HG02943 (cell line): ENCODE measurements at regions not wholly inside any gene's neighbourhood (a gene's known extent, or its start where the extent isn't known, plus 50 kb on each side); places are given as distances from the start of the nearest gene placed in this dataset.

Experiments
- ATAC-seq: cut with Tn5 transposase; IDR thresholded peaks from one replicate; pipeline ENCODE4 v1.9.1; 2021; ENCODE audit warnings: mild to moderate bottlenecking, low read depth, moderate library complexity; ENCODE audit not compliant: unreplicated experiment

DNA sequence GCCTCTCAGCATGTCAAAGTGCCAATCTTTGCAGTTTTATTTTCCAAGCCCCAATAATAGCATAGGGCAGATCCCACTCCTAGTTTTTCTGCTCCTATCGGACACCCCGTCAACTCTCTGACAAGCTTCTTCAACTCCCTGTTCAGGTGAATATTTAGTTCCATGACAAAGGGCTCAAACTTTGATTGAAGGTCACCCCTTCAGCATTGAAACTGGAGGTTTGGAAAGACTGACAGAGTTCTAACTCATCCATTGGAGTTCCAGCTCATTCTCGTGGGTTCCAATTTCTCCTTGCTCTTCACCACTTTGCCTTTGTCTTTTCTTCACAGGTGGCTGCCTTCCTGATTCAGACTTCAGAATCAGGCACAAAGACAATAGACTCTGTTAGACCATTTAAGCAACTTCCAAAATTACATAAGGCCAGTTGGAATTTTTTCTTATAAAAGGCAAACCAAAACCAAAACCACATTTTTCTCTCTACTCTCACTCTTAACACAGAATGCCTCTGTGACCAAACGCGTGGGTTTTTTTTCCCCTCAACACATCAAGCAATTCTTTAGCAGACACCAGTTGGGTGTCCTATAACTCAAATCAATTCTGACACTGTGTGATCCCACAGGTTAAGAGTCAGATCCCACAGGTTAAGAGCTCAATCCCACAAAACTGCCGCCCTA lies 169.3 kb upstream of the USP25 start:
- no peak for ATAC-seq

DNA sequence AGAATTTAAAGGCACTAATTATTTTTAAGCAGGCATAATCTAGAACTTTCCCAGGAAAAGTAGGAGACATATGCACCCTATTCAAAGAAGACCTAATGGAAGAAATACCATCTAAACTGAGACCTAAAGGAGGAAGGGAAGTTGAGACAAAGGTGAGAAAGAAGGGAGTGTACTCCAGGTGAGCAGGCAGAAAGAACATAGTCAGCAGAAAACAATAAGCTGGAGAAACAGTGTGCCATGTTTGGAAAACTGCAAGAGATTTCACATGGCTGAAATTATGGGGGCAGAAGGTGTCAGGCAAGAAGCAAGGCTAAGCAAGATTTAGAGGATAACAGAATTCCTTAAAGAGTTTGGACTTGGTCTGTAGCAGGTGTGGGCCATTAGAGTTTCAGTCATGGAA lies 167.0 kb upstream of the USP25 start:
- no peak for ATAC-seq

DNA sequence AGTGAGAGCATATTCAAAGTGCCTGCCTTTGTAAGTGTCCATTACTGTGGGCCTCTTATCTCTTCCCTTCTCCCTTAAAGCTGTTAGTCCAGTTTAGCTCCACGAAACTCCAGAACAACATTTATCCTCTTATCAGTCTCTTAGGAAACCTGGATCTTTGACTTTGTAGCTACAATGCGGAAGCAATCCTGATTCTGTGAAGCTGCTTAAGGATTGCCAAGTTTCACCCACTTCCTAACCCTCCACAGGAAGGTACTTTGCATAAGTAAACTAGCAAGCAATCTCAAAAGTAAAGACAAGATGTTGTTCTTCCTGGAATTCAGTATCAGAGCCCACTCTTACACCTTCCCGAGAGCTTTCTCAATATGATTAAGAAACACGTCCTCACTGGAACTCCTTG lies 164.9 kb upstream of the USP25 start:
- ATAC-seq, result no peak

DNA sequence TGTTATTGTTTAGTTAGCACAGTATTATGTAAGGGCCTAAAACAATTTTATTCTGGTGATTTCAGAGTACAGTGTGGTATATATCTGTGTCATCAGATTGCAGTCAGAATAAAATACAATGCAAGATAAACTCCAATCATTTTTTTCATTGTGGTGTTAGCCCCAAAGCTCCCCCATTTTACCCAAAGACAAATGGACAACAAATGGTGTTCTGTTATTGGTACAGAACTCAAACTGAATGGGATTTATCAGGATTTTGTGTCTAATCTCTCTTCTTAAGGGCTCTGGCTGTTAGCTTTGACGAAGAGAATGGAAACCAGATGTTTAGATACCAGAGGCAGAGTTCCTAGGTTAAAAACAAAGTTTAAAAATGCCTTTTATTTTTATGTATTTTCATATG lies 163.1 kb upstream of the USP25 start:
- no peak for ATAC-seq

- ATAC-seq, result no peak
These were observed 162.6 kb upstream of the USP25 start for GRCh38 chr21:15567191-15567590.

GRCh38 chr21:15568516-15568915 lies 161.3 kb upstream of the USP25 start:
- ATAC-seq, result no peak

DNA sequence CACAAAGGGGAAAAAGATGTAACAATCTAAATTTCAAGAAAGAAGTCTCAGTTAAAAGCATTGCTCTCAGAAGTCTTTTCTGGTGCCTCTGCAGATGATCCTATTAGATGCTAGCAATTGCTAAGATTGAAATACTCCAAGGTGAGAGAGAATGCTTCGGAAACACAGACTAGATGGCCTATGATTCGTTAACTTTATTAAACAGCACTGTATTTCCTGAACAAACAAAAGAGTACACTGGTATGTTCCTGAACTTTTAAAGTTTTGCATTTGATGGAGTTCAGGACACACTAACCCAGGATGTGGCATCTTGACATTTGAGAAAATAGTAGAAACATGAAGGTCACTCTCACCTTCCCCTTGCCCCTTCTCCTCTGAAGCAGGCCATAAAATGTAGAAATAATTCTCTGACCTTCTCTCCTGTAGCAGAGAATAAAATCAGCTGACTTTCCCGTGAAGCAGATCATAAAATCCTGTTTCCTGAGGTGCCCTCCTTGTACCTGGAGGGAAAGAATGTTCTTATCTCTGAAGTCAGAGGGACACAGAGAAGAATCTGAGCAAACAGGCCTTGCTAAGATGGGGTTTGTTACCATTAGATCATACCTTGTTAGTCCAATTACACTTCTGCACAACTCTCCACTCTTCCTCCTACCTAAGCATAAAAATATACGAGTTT lies 142.9 kb upstream of the USP25 start:
- ATAC-seq, result no peak

- ATAC-seq, result no peak
These were observed 137.4 kb upstream of the USP25 start for GRCh38 chr21:15592271-15592860.

- no peak for ATAC-seq
These were observed 136.8 kb upstream of the USP25 start for GRCh38 chr21:15592957-15593356.

DNA sequence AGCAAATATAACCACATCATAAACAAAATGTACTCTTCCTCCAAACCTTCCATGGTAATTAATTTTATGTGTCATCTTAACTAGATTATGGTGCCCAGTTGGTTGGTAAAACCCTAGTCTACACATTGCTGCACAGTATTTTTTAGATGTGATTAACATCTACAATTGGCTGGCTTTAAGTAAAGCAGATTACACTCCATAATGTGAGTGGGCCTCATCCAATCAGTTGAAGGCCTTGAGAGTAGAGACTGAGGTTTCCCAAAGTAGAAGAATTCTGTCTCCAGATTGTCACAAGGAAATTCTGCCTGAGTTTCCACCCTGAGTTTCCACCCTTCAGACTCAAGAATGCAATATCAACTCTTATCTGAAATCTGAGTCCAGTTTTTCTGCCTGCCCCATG lies 128.4 kb upstream of the USP25 start:
- no peak for ATAC-seq

DNA sequence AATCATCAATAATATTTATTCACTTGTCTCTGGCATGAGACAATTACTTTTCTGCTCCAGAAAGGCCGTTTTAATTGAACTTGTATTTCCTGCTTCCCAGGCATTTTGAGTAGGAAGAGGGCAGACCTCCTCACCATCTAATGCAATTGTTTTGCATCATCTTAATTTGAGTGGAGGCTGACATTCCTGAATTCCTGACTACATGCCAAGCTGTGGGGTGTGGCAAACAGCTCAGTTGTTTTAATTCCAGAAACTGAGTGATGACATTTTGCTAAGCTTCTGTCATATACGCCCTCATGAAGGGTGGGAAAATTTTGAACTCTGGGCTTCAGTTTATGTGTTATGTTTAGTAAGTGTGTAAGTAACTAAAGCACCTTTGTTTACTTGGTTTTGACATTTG lies 125.4 kb upstream of the USP25 start:
- ATAC-seq, result no peak

GRCh38 chr21:15614766-15615165 lies 115.0 kb upstream of the USP25 start:
- no peak for ATAC-seq

- no peak for ATAC-seq
These were observed 112.8 kb upstream of the USP25 start for GRCh38 chr21:15616864-15617574.

- ATAC-seq, result no peak
These were observed 111.8 kb upstream of the USP25 start for GRCh38 chr21:15617964-15618363.

- ATAC-seq, result no peak
These were observed 108.9 kb upstream of the USP25 start for GRCh38 chr21:15620892-15621291.

DNA sequence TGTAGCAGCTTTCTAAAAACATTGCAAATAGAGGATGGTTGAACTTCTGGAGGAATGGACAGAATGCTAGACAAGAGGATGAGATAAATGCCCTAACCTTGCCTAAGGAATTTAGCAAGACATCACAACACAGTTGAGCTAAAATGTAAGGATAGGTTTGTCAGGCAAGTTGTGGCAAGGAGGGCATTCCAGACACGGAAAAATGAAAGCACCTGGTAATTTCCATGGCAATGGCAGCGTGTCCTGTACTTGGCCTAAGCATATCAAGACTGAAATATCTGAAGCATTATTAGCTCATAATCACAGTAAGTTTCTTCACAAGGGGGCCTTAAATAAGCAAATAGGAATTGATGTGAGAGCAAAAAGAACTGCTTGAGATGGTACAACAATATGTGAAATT lies 105.1 kb upstream of the USP25 start:
- ATAC-seq, result no peak

- no peak for ATAC-seq
These were observed 104.4 kb upstream of the USP25 start for GRCh38 chr21:15625363-15625762.

- ATAC-seq, result no peak
These were observed 103.8 kb upstream of the USP25 start for GRCh38 chr21:15626031-15626430.

- no peak for ATAC-seq
These were observed 102.8 kb upstream of the USP25 start for GRCh38 chr21:15627011-15627410.

GRCh38 chr21:15627823-15628222 lies 102.0 kb upstream of the USP25 start:
- no peak for ATAC-seq

DNA sequence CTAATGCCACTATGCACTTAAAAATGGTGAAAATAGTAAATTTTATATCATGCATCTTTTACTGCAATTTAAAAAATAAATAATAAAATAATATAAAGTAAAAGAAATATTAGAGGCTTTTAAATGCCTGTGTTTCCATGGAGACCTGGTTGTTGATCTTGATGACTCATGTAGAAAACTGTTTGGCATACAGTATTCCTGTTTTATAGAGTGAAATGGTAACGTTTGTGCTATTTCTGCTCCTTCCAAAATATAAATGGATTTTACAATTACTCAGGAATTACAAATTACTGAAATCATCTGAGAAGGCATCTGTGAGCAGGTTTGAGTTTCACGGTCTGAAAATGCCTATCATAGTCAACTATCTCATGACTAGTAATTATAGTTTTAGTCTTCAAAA lies 98.4 kb upstream of the USP25 start:
- no peak for ATAC-seq
